ENCODE measurements at regions not wholly inside any gene's neighbourhood (a gene's known extent, or its start where the extent isn't known, plus 50 kb on each side); places are given as distances from the start of the nearest gene placed in this dataset.

DNA sequence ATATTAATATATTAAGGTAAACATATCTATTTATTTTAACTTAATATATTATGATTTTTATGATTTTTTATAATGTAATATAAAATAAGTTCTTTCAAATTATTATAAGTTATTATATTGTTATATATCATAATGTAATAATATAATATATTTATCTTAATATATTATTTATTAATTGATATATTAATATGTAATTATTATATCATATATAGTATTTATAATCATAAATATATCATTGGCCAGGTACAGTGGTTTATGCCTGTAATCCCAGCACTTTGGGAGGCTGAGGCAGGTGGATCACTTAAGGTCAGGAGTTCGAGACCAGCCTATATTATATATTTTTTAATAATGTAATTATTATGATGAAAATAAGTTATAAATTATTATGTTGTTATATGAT lies 118.1 kb downstream of the MPP7 start:
- TF ChIP-seq GATA3 (IDR thresholded peaks at IDR 0.05; ENCODE audit: low read depth, low read length) (no peak), GATA2 (IDR thresholded peaks at IDR 0.05; ENCODE audit: low read depth, low read length) (no peak)
